ENCODE measurements at regions not wholly inside any gene's neighbourhood (a gene's known extent, or its start where the extent isn't known, plus 50 kb on each side); places are given as distances from the start of the nearest gene placed in this dataset.

DNA sequence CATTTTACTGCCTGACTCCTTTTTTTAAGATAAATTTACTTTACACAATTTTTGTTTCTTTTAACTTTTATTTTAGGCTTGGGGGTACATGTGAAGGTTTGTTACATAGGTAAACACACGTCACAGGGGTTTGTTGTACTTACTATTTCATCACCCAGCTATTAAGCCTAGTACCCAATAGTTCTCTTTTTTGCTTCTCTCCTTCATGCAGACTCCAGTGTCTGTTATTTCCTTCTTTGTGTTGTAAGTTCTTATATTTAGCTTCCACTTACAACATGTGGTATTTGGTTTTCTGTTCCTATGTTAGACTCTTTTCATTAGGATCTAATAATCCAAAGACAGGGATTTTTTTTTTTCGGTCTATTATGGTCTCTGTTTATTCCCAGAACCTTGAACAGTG is 83.5 kb upstream of the CCN6 start:
- Histone ChIP-seq H3K4me3 (ENCODE audit: low read length) (no peak overlapping the region), H3K36me3 (ENCODE audit: control insufficient read depth, insufficient read depth, low read length) (no peaks in the 10 kb centered on the region), H3K9ac (ENCODE audit: extremely low read depth, low read length, poor library complexity, severe bottlenecking) (no peak overlapping the region), H3K27ac (ENCODE audit: low read depth, low read length) (no peak overlapping the region), H3K9me3 (ENCODE audit: control insufficient read depth, low read length) (no peaks in the 10 kb centered on the region), H3K27me3 (ENCODE audit: control insufficient read depth, insufficient read depth, low read length, poor library complexity, severe bottlenecking) (peaks cover 14% of the 10 kb centered on the region), H3K4me1 (ENCODE audit: control insufficient read depth, insufficient read depth, low read length) (no peaks in the 10 kb centered on the region)
- Mint-ChIP-seq H3K27me3 (ENCODE audit: insufficient read depth) (peaks cover 2% of the 10 kb centered on the region), H3K4me3 (no peak overlapping the region), H3K27ac (no peak overlapping the region), H3K4me1 (peaks cover 5% of the 10 kb centered on the region), H3K36me3 (ENCODE audit: low read depth) (no peaks in the 10 kb centered on the region), H3K9me3 (no peaks in the 10 kb centered on the region)
- TF ChIP-seq, protein P1, sequence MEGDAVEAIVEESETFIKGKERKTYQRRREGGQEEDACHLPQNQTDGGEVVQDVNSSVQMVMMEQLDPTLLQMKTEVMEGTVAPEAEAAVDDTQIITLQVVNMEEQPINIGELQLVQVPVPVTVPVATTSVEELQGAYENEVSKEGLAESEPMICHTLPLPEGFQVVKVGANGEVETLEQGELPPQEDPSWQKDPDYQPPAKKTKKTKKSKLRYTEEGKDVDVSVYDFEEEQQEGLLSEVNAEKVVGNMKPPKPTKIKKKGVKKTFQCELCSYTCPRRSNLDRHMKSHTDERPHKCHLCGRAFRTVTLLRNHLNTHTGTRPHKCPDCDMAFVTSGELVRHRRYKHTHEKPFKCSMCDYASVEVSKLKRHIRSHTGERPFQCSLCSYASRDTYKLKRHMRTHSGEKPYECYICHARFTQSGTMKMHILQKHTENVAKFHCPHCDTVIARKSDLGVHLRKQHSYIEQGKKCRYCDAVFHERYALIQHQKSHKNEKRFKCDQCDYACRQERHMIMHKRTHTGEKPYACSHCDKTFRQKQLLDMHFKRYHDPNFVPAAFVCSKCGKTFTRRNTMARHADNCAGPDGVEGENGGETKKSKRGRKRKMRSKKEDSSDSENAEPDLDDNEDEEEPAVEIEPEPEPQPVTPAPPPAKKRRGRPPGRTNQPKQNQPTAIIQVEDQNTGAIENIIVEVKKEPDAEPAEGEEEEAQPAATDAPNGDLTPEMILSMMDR (conservative IDR thresholded peaks at IDR 0.05) = no peak
- DNase-seq = no peak
- WGBS, 2 experiments (ENCODE audit: insufficient coverage in 1 of 2, insufficient read length in 1 of 2) = no CpG with 5 or more reads among the region's 2 CpGs

DNA sequence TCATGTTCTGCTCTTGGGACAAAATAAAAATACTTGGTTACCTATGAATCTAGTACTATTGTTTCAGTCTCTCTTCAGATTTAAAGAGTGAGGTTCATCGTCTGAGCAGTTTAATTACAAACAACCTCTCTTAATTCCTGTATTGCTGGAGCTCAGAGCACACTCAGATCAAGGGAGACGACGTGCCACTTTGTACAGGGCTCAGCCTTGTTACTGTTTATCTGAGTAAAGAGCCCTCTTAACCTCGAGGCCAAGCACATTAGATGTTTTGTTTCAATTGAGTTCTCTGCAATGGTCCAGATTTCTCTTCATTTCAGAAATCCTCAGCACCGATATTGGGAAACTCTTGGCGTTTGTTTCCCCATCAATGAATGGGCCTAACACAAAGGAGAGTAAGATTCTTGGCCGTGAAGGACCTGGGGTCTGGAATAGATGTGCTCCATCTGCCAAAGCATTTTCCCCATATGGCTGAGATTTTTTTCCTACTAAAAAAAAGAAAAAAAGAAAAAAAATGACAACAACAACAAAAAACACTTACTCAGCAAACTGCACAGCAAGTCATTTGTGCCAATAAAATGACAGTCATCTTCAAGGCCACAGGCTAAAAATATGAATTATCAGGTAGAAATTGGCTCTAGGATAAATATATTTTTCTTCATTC is 82.6 kb upstream of the CCN6 start:
- no peaks in the 10 kb centered on the region for H3K9me3 Mint-ChIP-seq
- no peaks in the 10 kb centered on the region for H3K4me1 ChIP-seq (ENCODE audit: control insufficient read depth, insufficient read depth, low read length)
- no peak for DNase-seq
- H3K4me3 ChIP-seq (ENCODE audit: low read length) = no peak overlapping the region
- H3K36me3 Mint-ChIP-seq (ENCODE audit: low read depth) = no peaks in the 10 kb centered on the region
- no peak overlapping the region for H3K9ac ChIP-seq (ENCODE audit: extremely low read depth, low read length, poor library complexity, severe bottlenecking)
- no peak overlapping the region for H3K27ac ChIP-seq (ENCODE audit: low read depth, low read length)
- no peaks in the 10 kb centered on the region for H3K9me3 ChIP-seq (ENCODE audit: control insufficient read depth, low read length)
- no peak overlapping the region for H3K27ac Mint-ChIP-seq
- peaks cover 5% of the 10 kb centered on the region for H3K27me3 ChIP-seq (ENCODE audit: control insufficient read depth, insufficient read depth, low read length, poor library complexity, severe bottlenecking)
- H3K4me1 Mint-ChIP-seq = peaks cover 5% of the 10 kb centered on the region
- H3K27me3 Mint-ChIP-seq (ENCODE audit: insufficient read depth) = peaks cover 2% of the 10 kb centered on the region
- no peaks in the 10 kb centered on the region for H3K36me3 ChIP-seq (ENCODE audit: control insufficient read depth, insufficient read depth, low read length)
- H3K4me3 Mint-ChIP-seq = no peak overlapping the region
- TF ChIP-seq, protein P1 (conservative IDR thresholded peaks at IDR 0.05) = no peak
- WGBS, 2 experiments (ENCODE audit: insufficient coverage in 1 of 2, insufficient read length in 1 of 2) = 80 to 92% methylated on average over 5 to 7 of the region's 7 CpGs

DNA sequence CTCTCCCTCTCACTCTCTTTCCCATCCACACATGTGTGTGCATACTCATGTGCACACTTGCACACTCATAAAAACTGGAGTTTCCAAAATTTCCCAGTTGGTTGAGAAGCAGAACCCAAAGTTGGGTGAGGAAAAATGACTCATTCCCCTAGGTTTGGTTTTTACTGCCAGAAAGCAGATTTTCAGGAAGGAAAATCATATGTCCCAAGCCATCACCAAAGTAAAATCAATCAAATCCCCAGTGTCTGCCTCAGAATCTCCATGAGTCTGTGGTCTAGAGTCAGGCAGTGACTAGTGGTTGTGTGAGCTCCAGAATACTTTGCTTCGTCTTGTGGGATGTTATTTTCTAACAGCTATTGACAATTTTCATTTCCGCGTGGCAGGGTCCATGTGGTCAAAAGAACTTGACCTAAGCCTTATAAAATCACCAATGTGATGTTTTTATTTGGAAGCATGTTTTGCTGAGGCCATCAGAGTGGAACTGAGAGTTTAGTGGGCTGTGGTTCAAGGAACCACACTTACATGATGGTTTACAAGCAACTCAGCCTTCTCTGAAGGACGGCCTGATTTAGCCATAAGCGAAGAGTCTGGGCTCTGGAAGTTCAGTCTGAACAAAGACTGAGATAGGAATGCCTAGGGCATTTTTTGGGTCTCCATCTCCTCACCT is 81.9 kb upstream of the CCN6 start:
- TF ChIP-seq, protein P1 (conservative IDR thresholded peaks at IDR 0.05) = no peak
- no peak overlapping the region for H3K4me3 Mint-ChIP-seq

More for the DNA sequence above, 81.9 kb upstream of the CCN6 start:
- H3K27ac ChIP-seq (ENCODE audit: low read depth, low read length) = no peak overlapping the region
- H3K36me3 Mint-ChIP-seq (ENCODE audit: low read depth) = no peaks in the 10 kb centered on the region
- no peaks in the 10 kb centered on the region for H3K4me1 ChIP-seq (ENCODE audit: control insufficient read depth, insufficient read depth, low read length)
- no peak overlapping the region for H3K9ac ChIP-seq (ENCODE audit: extremely low read depth, low read length, poor library complexity, severe bottlenecking)
- no peak overlapping the region for H3K4me3 ChIP-seq (ENCODE audit: low read length)
- DNase-seq = no peak
- H3K27ac Mint-ChIP-seq = no peak overlapping the region
- H3K9me3 ChIP-seq (ENCODE audit: control insufficient read depth, low read length) = no peaks in the 10 kb centered on the region
- no peaks in the 10 kb centered on the region for H3K27me3 ChIP-seq (ENCODE audit: control insufficient read depth, insufficient read depth, low read length, poor library complexity, severe bottlenecking)
- peaks cover 2% of the 10 kb centered on the region for H3K27me3 Mint-ChIP-seq (ENCODE audit: insufficient read depth)
- no peaks in the 10 kb centered on the region for H3K9me3 Mint-ChIP-seq
- peaks cover 5% of the 10 kb centered on the region for H3K4me1 Mint-ChIP-seq
- no peaks in the 10 kb centered on the region for H3K36me3 ChIP-seq (ENCODE audit: control insufficient read depth, insufficient read depth, low read length)
- 91 to 100% methylated on average over 2 to 5 of the region's 5 CpGs for WGBS, 2 experiments (ENCODE audit: insufficient coverage in 1 of 2, insufficient read length in 1 of 2)

Data from endodermal cell (in vitro differentiated cells).